Omental fat pad (tissue), 3 donors: ENCODE measurements at regions not wholly inside any gene's neighbourhood (a gene's known extent, or its start where the extent isn't known, plus 50 kb on each side); places are given as distances from the start of the nearest gene placed in this dataset.

Experiments used
- ATAC-seq: fragments of 150-250 bp; one replicate; pipeline ENCODE4 v1.9.1; 2016; ENCODE audit warnings: mild to moderate bottlenecking, moderate library complexity; ENCODE audit not compliant: low FRiP score
- DNase-seq: peaks from one replicate; pipeline ENCODE4 v3.0.0-alpha.2; 2019; ENCODE audit warnings: low spot score
- CTCF ChIP-seq, 3 donors: fragments of 450-650 bp; IDR thresholded peaks; one replicate each; pipeline ENCODE4 v1.5.1; 2016 to 2017; ENCODE audit warnings: antibody characterized with exemption in 3 of 3, mild to moderate bottlenecking in 3 of 3, moderate library complexity in 2 of 3

- no peak for DNase-seq
- ATAC-seq: no peak
- TF ChIP-seq CTCF (IDR thresholded peaks at IDR 0.05): no peak
These were observed 526.3 kb upstream of the FAM241A start for GRCh38 chr4:111618908-111619307.

GRCh38 chr4:111628437-111628836 is 516.8 kb upstream of the FAM241A start:
- no peak for DNase-seq
- ATAC-seq: no peak
- no peak for TF ChIP-seq CTCF (IDR thresholded peaks at IDR 0.05)

GRCh38 chr4:111630705-111631104 is 514.5 kb upstream of the FAM241A start:
- ATAC-seq: no peak
- no peak for DNase-seq
- no peak for TF ChIP-seq CTCF (IDR thresholded peaks at IDR 0.05)

GRCh38 chr4:111631215-111631999 is 513.8 kb upstream of the FAM241A start:
- DNase-seq (no peak), ATAC-seq (no peak)
- TF ChIP-seq CTCF (IDR thresholded peaks at IDR 0.05): no peak

GRCh38 chr4:111632641-111633151 is 512.6 kb upstream of the FAM241A start:
- ATAC-seq (peak; percentile 41), DNase-seq (no peak)
- TF ChIP-seq CTCF (IDR thresholded peaks at IDR 0.05): no peak

GRCh38 chr4:111633663-111634266 is 511.5 kb upstream of the FAM241A start:
- TF ChIP-seq CTCF (IDR thresholded peaks at IDR 0.05): no peak
- DNase-seq (no peak), ATAC-seq (no peak)

GRCh38 chr4:111635646-111636045 is 509.6 kb upstream of the FAM241A start:
- TF ChIP-seq CTCF (IDR thresholded peaks at IDR 0.05): no peak
- DNase-seq: no peak
- ATAC-seq: no peak
